WTC11 (cell line): ENCODE measurements at regions not wholly inside any gene's neighbourhood (a gene's known extent, or its start where the extent isn't known, plus 50 kb on each side); places are given as distances from the start of the nearest gene placed in this dataset.

ENCODE experiments used
- ATAC-seq: fragments of 200-7000 bp; cut with Tn5 transposase; 2 replicates; pipeline ENCODE4 v1.10.0; 2021; ENCODE audit warnings: mild to moderate bottlenecking, moderate library complexity
- CTCF ChIA-PET: fragments of 300-600 bp; sonication (Branson Sonifier 250); formaldehyde crosslinking; loops from one replicate; lab custom pipeline; 2021; ENCODE audit warnings: antibody characterized with exemption; lab: Charles Lee
- POLR2A ChIA-PET: fragments of 350-600 bp; sonication (Branson Sonifier 250); formaldehyde crosslinking; loops from one replicate; lab custom pipeline; 2021; ENCODE audit warnings: antibody characterized with exemption; lab: Charles Lee
- DNase-seq: peaks from one replicate; pipeline ENCODE4 v3.0.0; 2021; ENCODE audit warnings: low spot score
- H3K27ac Mint-ChIP-seq: 2 replicates; pipeline ENCODE4 v1.8.0; 2021; ENCODE audit warnings: mixed read lengths
- H3K27me3 Mint-ChIP-seq: 2 replicates; pipeline ENCODE4 v1.8.0; 2021; ENCODE audit warnings: low read depth, mild to moderate bottlenecking, moderate library complexity, mixed read lengths
- H3K36me3 Mint-ChIP-seq: 2 replicates; pipeline ENCODE4 v1.8.0; 2021; ENCODE audit warnings: mixed read lengths
- H3K4me1 Mint-ChIP-seq: 2 replicates; pipeline ENCODE4 v1.8.0; 2022; ENCODE audit warnings: mixed read lengths
- H3K4me3 Mint-ChIP-seq: 2 replicates; pipeline ENCODE4 v1.8.0; 2021; ENCODE audit warnings: mild to moderate bottlenecking, moderate library complexity, mixed read lengths
- H3K9me3 Mint-ChIP-seq: 2 replicates; pipeline ENCODE4 v1.8.0; 2021; ENCODE audit warnings: mixed read lengths
- JUN ChIP-seq: sonication (generic); formaldehyde crosslinking; IDR thresholded peaks from 2 replicates; pipeline ENCODE4 v1.8.0; 2023; ENCODE audit warnings: mild to moderate bottlenecking, missing genetic modification reagents
- NFYB ChIP-seq: sonication (generic); formaldehyde crosslinking; conservative IDR thresholded peaks from 2 replicates; pipeline ENCODE4 v1.8.0; 2022; ENCODE audit warnings: low read depth, missing genetic modification reagents
- RELA ChIP-seq: sonication (generic); formaldehyde crosslinking; IDR thresholded peaks from 2 replicates; pipeline ENCODE4 v1.8.1; 2022; ENCODE audit warnings: missing genetic modification reagents, mild to moderate bottlenecking, borderline replicate concordance
- TEAD1 ChIP-seq: sonication (generic); formaldehyde crosslinking; IDR thresholded peaks from 2 replicates; pipeline ENCODE4 v1.8.0; 2022; ENCODE audit warnings: mild to moderate bottlenecking, missing genetic modification reagents
- TEAD4 ChIP-seq: sonication (generic); formaldehyde crosslinking; IDR thresholded peaks from 2 replicates; pipeline ENCODE4 v1.8.0; 2022; ENCODE audit warnings: mild to moderate bottlenecking, missing genetic modification reagents
- ZBTB21 ChIP-seq: sonication (generic); formaldehyde crosslinking; IDR thresholded peaks from 2 replicates; pipeline ENCODE4 v1.8.1; 2023; ENCODE audit warnings: mild to moderate bottlenecking, missing genetic modification reagents, borderline replicate concordance
- ZNF671 ChIP-seq: fragments of 250-450 bp; sonication (Bioruptor Pico); IDR thresholded peaks from 2 replicates; pipeline ENCODE4 v1.8.0; 2021; ENCODE audit warnings: mild to moderate bottlenecking
- TF ChIP-seq, protein P1 (sequence below): fragments of 250-450 bp; sonication (Bioruptor Pico); conservative IDR thresholded peaks from 2 replicates; pipeline ENCODE4 v1.9.0; 2021; ENCODE audit warnings: mild to moderate bottlenecking
- TF ChIP-seq, protein P2 (sequence below): sonication (generic); formaldehyde crosslinking; IDR thresholded peaks from 2 replicates; pipeline ENCODE4 v1.8.0; 2023; ENCODE audit warnings: mild to moderate bottlenecking, missing genetic modification reagents
- TF ChIP-seq, protein P3 (sequence below): sonication (generic); formaldehyde crosslinking; IDR thresholded peaks from 2 replicates; pipeline ENCODE4 v1.8.1; 2023; ENCODE audit warnings: mild to moderate bottlenecking, missing genetic modification reagents, moderate library complexity
- TF ChIP-seq, protein P4 (sequence below): fragments of 200-600 bp; IDR thresholded peaks from 2 replicates; pipeline ENCODE4 v1.8.0; 2022; ENCODE audit warnings: antibody characterized with exemption
- TF ChIP-seq, protein P5 (sequence below): fragments of 250-450 bp; sonication (Bioruptor Pico); IDR thresholded peaks from 2 replicates; pipeline ENCODE4 v1.8.0; 2021; ENCODE audit warnings: mild to moderate bottlenecking
- TF ChIP-seq, protein P6 (sequence below): fragments of 250-450 bp; sonication (Bioruptor Pico); IDR thresholded peaks from 2 replicates; pipeline ENCODE4 v1.9.0; 2021; ENCODE audit warnings: mild to moderate bottlenecking

DNA sequence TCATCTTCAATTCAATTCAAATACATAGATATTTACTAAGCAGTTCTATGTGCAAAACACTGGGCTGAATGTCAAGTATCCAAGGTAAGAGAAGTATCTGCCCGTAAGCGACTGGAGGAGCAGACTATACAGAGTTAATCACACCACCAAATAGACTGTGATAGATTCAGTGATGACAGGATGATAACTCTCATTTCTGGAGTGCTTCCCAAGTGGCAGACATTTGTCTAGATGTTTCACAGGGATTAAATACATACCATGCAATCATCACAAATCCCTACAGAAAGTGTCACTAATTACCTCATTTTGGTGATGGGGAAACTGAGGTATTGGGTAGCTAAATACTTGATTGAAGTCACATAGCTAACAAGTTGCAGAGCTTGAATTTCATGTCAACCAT, 508.7 kb upstream of the TENM4 start:
- POLR2A ChIA-PET, result no interaction called here
- TF ChIP-seq, protein P1, sequence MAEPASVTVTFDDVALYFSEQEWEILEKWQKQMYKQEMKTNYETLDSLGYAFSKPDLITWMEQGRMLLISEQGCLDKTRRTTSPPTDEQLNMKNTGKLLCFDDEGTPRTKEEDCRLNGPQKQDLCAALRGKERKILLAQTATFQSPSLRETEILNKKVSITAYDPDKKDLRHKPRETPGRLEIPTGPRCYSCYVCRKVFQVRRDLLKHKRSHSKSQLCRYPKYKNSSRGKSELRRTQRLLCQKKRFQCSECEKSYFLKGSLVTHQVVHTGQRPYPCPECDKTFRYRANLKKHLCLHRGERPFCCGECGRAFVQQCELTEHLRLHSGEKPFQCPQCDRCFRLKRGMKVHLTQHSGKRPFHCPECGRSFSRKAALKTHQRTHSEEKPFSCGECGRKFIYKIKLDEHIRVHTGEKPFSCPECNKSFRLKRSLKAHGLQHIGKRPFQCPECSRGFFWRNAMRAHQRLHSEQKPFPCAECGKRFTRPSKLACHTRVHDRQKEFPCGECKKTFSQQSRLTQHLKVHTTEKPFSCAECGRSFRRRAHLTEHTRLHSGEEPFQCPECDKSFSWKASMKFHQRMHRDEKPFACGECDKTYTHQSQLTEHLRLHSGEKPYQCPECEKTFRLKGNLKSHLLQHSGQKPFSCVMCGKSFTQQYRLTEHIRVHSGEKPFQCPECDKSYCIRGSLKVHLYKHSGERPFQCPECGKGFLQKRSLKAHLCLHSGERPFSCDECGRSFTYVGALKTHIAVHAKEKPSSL (CRISPR knock-in tag), result no peak
- TF ChIP-seq, protein P2, sequence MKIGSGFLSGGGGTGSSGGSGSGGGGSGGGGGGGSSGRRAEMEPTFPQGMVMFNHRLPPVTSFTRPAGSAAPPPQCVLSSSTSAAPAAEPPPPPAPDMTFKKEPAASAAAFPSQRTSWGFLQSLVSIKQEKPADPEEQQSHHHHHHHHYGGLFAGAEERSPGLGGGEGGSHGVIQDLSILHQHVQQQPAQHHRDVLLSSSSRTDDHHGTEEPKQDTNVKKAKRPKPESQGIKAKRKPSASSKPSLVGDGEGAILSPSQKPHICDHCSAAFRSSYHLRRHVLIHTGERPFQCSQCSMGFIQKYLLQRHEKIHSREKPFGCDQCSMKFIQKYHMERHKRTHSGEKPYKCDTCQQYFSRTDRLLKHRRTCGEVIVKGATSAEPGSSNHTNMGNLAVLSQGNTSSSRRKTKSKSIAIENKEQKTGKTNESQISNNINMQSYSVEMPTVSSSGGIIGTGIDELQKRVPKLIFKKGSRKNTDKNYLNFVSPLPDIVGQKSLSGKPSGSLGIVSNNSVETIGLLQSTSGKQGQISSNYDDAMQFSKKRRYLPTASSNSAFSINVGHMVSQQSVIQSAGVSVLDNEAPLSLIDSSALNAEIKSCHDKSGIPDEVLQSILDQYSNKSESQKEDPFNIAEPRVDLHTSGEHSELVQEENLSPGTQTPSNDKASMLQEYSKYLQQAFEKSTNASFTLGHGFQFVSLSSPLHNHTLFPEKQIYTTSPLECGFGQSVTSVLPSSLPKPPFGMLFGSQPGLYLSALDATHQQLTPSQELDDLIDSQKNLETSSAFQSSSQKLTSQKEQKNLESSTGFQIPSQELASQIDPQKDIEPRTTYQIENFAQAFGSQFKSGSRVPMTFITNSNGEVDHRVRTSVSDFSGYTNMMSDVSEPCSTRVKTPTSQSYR (CRISPR knock-in tag), result no peak
- TF ChIP-seq NFYB (CRISPR knock-in tag) (no peak), TEAD1 (CRISPR knock-in tag) (no peak)
- H3K9me3 Mint-ChIP-seq, result no peaks in the 10 kb centered on the region
- no peak for DNase-seq
- H3K36me3 Mint-ChIP-seq, result no peaks in the 10 kb centered on the region
- ATAC-seq, result no peak
- CTCF ChIA-PET, result interaction anchor here (0.8 to 1.4 kb wide), 3 partner anchors 10 to 206 kb away, joined by 3 read pairs; no protein-coding TSS in a partner anchor
- no peaks in the 10 kb centered on the region for H3K27me3 Mint-ChIP-seq
- H3K4me1 Mint-ChIP-seq, result no peaks in the 10 kb centered on the region
- no peak overlapping the region for H3K4me3 Mint-ChIP-seq
- no peak overlapping the region for H3K27ac Mint-ChIP-seq

DNA sequence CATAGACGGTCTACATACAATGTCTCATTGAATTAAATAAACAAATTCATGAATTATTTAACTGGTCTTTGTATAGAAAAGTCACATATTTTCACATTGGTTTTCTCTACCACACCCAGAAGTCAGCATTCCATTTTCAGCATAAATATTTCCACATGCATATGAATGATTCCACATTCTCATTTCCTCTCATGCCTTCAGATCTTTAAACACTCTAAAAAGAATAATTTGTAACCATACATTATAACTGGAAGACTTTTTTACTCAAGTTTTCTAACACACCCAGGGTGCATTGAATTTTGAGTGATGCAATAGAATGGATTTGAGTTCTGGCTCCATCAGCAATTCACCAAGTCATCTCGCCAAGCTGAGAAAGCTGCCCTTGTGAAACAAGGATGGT, 501.8 kb upstream of the TENM4 start:
- Mint-ChIP-seq H3K27ac (no peak overlapping the region), H3K36me3 (no peaks in the 10 kb centered on the region), H3K27me3 (no peaks in the 10 kb centered on the region)
- POLR2A ChIA-PET, result no interaction called here
- DNase-seq, result no peak
- no peak for ATAC-seq
- TF ChIP-seq, protein P3, sequence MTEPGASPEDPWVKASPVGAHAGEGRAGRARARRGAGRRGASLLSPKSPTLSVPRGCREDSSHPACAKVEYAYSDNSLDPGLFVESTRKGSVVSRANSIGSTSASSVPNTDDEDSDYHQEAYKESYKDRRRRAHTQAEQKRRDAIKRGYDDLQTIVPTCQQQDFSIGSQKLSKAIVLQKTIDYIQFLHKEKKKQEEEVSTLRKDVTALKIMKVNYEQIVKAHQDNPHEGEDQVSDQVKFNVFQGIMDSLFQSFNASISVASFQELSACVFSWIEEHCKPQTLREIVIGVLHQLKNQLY (CRISPR knock-in tag), result no peak
- TF ChIP-seq, protein P4, sequence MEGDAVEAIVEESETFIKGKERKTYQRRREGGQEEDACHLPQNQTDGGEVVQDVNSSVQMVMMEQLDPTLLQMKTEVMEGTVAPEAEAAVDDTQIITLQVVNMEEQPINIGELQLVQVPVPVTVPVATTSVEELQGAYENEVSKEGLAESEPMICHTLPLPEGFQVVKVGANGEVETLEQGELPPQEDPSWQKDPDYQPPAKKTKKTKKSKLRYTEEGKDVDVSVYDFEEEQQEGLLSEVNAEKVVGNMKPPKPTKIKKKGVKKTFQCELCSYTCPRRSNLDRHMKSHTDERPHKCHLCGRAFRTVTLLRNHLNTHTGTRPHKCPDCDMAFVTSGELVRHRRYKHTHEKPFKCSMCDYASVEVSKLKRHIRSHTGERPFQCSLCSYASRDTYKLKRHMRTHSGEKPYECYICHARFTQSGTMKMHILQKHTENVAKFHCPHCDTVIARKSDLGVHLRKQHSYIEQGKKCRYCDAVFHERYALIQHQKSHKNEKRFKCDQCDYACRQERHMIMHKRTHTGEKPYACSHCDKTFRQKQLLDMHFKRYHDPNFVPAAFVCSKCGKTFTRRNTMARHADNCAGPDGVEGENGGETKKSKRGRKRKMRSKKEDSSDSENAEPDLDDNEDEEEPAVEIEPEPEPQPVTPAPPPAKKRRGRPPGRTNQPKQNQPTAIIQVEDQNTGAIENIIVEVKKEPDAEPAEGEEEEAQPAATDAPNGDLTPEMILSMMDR, result no peak
- no peak for TF ChIP-seq ZNF671 (CRISPR knock-in tag)
- TF ChIP-seq TEAD4 (CRISPR knock-in tag), result no peak
- TF ChIP-seq JUN (CRISPR knock-in tag), result no peak
- TF ChIP-seq, protein P5, sequence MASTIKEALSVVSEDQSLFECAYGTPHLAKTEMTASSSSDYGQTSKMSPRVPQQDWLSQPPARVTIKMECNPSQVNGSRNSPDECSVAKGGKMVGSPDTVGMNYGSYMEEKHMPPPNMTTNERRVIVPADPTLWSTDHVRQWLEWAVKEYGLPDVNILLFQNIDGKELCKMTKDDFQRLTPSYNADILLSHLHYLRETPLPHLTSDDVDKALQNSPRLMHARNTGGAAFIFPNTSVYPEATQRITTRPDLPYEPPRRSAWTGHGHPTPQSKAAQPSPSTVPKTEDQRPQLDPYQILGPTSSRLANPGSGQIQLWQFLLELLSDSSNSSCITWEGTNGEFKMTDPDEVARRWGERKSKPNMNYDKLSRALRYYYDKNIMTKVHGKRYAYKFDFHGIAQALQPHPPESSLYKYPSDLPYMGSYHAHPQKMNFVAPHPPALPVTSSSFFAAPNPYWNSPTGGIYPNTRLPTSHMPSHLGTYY (CRISPR knock-in tag), result no peak
- TF ChIP-seq, protein P6, sequence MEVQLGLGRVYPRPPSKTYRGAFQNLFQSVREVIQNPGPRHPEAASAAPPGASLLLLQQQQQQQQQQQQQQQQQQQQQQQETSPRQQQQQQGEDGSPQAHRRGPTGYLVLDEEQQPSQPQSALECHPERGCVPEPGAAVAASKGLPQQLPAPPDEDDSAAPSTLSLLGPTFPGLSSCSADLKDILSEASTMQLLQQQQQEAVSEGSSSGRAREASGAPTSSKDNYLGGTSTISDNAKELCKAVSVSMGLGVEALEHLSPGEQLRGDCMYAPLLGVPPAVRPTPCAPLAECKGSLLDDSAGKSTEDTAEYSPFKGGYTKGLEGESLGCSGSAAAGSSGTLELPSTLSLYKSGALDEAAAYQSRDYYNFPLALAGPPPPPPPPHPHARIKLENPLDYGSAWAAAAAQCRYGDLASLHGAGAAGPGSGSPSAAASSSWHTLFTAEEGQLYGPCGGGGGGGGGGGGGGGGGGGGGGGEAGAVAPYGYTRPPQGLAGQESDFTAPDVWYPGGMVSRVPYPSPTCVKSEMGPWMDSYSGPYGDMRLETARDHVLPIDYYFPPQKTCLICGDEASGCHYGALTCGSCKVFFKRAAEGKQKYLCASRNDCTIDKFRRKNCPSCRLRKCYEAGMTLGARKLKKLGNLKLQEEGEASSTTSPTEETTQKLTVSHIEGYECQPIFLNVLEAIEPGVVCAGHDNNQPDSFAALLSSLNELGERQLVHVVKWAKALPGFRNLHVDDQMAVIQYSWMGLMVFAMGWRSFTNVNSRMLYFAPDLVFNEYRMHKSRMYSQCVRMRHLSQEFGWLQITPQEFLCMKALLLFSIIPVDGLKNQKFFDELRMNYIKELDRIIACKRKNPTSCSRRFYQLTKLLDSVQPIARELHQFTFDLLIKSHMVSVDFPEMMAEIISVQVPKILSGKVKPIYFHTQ (CRISPR knock-in tag), result no peak
- no peak for TF ChIP-seq ZBTB21 (CRISPR knock-in tag)
- no peak for TF ChIP-seq RELA
- TF ChIP-seq, all 79 proteins: peak for 0
- no peaks in the 10 kb centered on the region for H3K9me3 Mint-ChIP-seq
- peaks cover 20% of the 10 kb centered on the region for H3K4me1 Mint-ChIP-seq
- no peak overlapping the region for H3K4me3 Mint-ChIP-seq
- CTCF ChIA-PET, result no interaction called here
